Fibroblast of lung (primary cell): ENCODE measurements at regions not wholly inside any gene's neighbourhood (a gene's known extent, or its start where the extent isn't known, plus 50 kb on each side); places are given as distances from the start of the nearest gene placed in this dataset.

Source experiments
- CTCF ChIP-seq, 2 donors: IDR thresholded peaks in 1 of 2; conservative IDR thresholded peaks in 1 of 2; 1 replicate in 1 of 2; 2 replicates in 1 of 2; pipeline ENCODE4 v1.5.1; 2011 to 2012; ENCODE audit warnings: low read length in 2 of 2, control low read depth in 1 of 2, inconsistent platforms in 1 of 2, low read depth in 1 of 2, mild to moderate bottlenecking in 1 of 2
- EZH2 ChIP-seq: IDR thresholded peaks from 2 replicates; pipeline ENCODE4 v1.5.1; 2012; ENCODE audit warnings: low read length, control low read depth, mild to moderate bottlenecking; ENCODE audit errors: missing control alignments

- no peak for TF ChIP-seq CTCF (conservative IDR thresholded peaks at IDR 0.05 in 1 of 2, IDR thresholded peaks at IDR 0.05 in 1 of 2; ENCODE audit: low read depth in 1 of 2, low read length in 2 of 2)
- no peak for TF ChIP-seq EZH2
Measured at GRCh38 chrX:99782516-99783040, 627.5 kb downstream of the PCDH19 start.
